GM23248 (cell line): ENCODE measurements at regions not wholly inside any gene's neighbourhood (a gene's known extent, or its start where the extent isn't known, plus 50 kb on each side); places are given as distances from the start of the nearest gene placed in this dataset.

Source experiments
- EZH2 ChIP-seq: fragments of 200-600 bp; sonication (generic); IDR thresholded peaks from 2 replicates; pipeline ENCODE4 v1.6.1; 2018; ENCODE audit warnings: antibody characterized with exemption, mild to moderate bottlenecking; ENCODE audit not compliant: insufficient read depth, poor library complexity, severe bottlenecking
- EZH2phosphoT487 ChIP-seq: fragments of 200-600 bp; sonication (generic); IDR thresholded peaks from 2 replicates; pipeline ENCODE4 v1.6.1; 2018; ENCODE audit warnings: antibody characterized with exemption, moderate library complexity, mild to moderate bottlenecking, low read depth; ENCODE audit not compliant: insufficient read depth

GRCh38 chr14:86521843-86522242, 991.9 kb downstream of the FLRT2 start:
- TF ChIP-seq EZH2phosphoT487: no peak
- TF ChIP-seq EZH2: no peak
